Esophagus muscularis mucosa (tissue), 3 donors: ENCODE measurements at regions not wholly inside any gene's neighbourhood (a gene's known extent, or its start where the extent isn't known, plus 50 kb on each side); places are given as distances from the start of the nearest gene placed in this dataset.

ENCODE experiments used
- POLR2A ChIP-seq: fragments of 450-650 bp; IDR thresholded peaks from one replicate; pipeline ENCODE4 v1.6.1; 2017; ENCODE audit warnings: antibody characterized with exemption, moderate library complexity, mild to moderate bottlenecking, low read depth
- TF ChIP-seq, protein P1 (sequence below), 3 experiments: fragments of 200-600 bp in 2 of 3; fragments of 450-650 bp in 1 of 3; sonication (generic) in 2 of 3; IDR thresholded peaks; one replicate each; pipeline ENCODE4 v1.5.1; 2017 to 2019; ENCODE audit warnings: antibody characterized with exemption in 3 of 3, mild to moderate bottlenecking in 2 of 3, moderate library complexity in 1 of 3

DNA sequence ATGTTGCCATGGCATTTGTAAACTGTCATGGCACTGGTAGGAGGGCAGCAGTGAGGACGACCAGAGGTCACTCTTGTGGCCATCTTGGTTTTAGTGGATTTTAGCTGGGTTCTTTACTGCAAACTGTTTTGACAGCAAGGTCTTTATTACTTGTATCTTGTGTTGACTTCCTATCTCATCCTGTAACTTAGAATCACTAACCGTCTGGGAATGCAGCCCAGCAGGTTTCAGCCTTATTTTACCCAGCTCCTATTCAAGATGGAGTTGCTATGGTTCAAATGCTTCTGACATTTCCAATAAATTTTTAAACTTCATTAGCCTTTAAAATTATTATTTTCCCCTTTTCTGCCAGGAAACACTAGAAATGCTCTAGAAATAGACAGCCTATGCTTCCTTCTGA, 839.1 kb downstream of the NR2F1-AS1 start:
- TF ChIP-seq, protein P1, sequence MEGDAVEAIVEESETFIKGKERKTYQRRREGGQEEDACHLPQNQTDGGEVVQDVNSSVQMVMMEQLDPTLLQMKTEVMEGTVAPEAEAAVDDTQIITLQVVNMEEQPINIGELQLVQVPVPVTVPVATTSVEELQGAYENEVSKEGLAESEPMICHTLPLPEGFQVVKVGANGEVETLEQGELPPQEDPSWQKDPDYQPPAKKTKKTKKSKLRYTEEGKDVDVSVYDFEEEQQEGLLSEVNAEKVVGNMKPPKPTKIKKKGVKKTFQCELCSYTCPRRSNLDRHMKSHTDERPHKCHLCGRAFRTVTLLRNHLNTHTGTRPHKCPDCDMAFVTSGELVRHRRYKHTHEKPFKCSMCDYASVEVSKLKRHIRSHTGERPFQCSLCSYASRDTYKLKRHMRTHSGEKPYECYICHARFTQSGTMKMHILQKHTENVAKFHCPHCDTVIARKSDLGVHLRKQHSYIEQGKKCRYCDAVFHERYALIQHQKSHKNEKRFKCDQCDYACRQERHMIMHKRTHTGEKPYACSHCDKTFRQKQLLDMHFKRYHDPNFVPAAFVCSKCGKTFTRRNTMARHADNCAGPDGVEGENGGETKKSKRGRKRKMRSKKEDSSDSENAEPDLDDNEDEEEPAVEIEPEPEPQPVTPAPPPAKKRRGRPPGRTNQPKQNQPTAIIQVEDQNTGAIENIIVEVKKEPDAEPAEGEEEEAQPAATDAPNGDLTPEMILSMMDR (IDR thresholded peaks at IDR 0.05): no peak
- TF ChIP-seq POLR2A: no peak
